GM06990 (cell line): ENCODE measurements at regions not wholly inside any gene's neighbourhood (a gene's known extent, or its start where the extent isn't known, plus 50 kb on each side); places are given as distances from the start of the nearest gene placed in this dataset.

Experiments
- DNase-seq: peaks from one replicate; pipeline ENCODE4 v3.0.0-alpha.2; 2011; ENCODE audit not compliant: insufficient read length; ENCODE audit errors: extremely low read depth
- H3K27me3 ChIP-seq: replicated peaks from 2 replicates; pipeline ENCODE4 v1.6.0; 2011; ENCODE audit warnings: low read length; ENCODE audit not compliant: control insufficient read depth, insufficient read depth
- H3K36me3 ChIP-seq: 2 replicates; pipeline ENCODE4 v1.5.1; 2011; ENCODE audit warnings: low read length; ENCODE audit not compliant: control insufficient read depth, insufficient read depth
- H3K4me3 ChIP-seq: replicated peaks from 2 replicates; pipeline ENCODE4 v1.5.1; 2011; ENCODE audit warnings: low read depth, mild to moderate bottlenecking, control low read depth, low read length
- TF ChIP-seq, protein P1 (sequence below): IDR thresholded peaks from 2 replicates; pipeline ENCODE4 v1.5.1; 2011; ENCODE audit warnings: low read length, control low read depth, mild to moderate bottlenecking, inconsistent platforms; ENCODE audit not compliant: insufficient read depth, poor library complexity, severe bottlenecking

DNA sequence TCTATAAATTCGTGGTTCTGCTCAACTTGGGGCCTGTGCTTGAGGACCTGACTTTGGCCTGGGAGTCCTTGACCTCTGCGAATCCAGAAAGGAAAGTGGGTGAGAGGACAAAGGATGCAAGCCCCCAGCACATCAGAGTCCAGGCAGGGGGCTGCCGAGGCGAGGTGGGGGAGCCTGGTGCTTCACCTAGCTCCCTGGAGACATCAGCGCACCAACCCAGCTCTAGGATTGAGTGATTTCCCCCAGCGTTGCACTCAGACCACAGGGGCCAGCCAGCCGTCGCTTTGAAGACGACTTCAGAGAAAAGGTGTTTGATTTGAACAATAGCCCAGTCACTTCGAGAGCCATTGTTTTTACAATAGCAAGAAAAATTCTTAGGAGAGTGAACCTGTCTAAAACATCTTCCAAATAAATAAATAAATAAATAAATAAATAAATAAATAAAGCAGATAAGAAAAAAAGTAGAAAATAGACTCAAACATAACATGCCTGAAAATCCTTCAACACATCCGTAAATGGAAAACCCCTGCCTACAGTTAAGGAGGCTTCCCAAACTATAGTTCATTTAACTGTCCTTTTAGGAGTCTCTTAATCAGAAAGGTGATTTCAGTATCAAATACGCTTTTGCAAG lies 180.9 kb downstream of the RBFOX3 start:
- no peak overlapping the region for H3K4me3 ChIP-seq
- no peaks in the 10 kb centered on the region for H3K36me3 ChIP-seq
- peaks cover 2% of the 10 kb centered on the region for H3K27me3 ChIP-seq
- TF ChIP-seq, protein P1, sequence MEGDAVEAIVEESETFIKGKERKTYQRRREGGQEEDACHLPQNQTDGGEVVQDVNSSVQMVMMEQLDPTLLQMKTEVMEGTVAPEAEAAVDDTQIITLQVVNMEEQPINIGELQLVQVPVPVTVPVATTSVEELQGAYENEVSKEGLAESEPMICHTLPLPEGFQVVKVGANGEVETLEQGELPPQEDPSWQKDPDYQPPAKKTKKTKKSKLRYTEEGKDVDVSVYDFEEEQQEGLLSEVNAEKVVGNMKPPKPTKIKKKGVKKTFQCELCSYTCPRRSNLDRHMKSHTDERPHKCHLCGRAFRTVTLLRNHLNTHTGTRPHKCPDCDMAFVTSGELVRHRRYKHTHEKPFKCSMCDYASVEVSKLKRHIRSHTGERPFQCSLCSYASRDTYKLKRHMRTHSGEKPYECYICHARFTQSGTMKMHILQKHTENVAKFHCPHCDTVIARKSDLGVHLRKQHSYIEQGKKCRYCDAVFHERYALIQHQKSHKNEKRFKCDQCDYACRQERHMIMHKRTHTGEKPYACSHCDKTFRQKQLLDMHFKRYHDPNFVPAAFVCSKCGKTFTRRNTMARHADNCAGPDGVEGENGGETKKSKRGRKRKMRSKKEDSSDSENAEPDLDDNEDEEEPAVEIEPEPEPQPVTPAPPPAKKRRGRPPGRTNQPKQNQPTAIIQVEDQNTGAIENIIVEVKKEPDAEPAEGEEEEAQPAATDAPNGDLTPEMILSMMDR = no peak
- DNase-seq = no peak

DNA sequence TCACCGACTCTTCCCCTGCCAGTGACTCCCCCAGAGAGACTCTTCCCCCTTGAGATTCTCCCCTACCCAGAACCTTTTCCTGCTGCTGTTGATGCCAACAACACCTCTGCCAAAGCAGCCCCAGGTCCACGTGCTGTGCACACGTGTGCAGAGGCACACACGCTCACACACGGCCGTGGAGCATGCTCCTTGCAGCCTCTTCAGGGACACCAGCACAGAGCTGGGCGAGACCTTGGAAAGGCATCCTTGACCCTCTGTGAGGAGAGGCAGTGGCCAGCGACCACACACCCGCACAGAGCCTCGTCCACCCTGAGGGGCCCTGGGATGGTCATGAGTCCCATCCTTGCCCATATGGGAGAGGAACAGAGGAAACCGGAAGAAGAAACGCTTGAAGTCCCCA lies 181.9 kb downstream of the RBFOX3 start:
- no peak for DNase-seq
- Histone ChIP-seq H3K27me3 (peaks cover 2% of the 10 kb centered on the region), H3K4me3 (no peak overlapping the region), H3K36me3 (no peaks in the 10 kb centered on the region)
- TF ChIP-seq, protein P1 = no peak

DNA sequence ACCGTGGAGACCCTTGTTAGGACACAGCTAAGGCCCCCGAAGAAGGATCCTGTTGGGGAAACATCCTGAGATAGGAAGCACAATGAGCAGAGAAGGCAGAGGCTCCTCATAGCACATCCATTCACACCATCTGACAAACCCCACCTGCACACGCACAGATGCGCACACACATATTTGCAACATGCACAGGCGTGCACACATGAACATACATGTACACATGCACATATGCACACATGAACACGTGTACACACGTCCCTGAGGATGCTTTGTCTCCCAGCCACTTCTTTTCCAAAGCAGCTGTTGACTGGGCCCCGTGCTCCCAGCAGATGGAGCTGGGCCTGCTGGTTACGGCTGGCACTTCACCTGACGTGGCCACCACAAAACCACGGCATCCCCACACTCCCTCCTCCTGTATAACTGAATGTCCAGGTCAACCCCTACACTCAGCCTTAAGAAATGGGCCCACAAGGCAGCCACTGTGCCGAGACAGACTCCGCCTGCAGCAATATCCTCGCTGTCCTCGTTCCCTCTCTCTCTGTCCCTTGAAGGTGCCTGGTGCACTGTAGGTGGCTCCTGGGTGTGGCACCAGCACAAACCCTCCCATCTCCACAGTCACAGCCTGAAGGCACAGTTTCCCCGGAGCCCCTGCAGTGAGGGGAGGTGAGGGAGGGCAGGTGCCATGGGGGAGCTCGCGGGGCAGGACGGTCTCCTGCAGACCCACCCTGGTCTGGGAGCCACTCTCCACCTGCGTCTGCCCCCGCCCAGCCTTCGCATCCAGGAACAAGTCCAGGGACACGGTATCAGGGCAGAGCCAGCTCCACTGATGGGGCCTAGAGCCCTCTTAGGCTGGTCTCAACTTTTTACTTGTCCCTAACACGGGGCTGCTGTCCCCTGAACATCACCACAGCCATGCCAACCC lies 183.0 kb downstream of the RBFOX3 start:
- H3K36me3 ChIP-seq = no peaks in the 10 kb centered on the region
- TF ChIP-seq, protein P1 = no peak
- peaks cover 2% of the 10 kb centered on the region for H3K27me3 ChIP-seq
- H3K4me3 ChIP-seq = no peak overlapping the region
- DNase-seq = no peak

DNA sequence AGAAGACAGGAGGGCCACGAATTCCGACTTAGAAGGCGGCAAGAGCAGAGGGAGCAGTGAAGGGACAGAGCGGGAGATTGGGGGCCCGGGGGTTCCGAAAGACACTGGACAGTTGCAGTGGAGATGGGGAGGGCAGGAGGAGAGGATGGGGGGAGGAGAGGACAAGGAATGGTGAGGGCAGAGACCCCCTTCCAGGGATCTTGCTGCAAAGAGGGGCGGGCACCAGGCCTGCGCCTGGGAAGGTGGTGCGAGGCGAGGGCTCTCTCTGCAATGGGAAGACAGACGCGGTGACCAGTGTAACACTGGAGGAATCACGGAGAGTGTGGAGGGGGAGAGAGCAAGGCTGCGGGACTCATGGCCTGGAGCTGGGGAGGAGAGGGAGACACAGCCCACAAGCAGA lies 185.2 kb downstream of the RBFOX3 start:
- no peak for DNase-seq
- H3K4me3 ChIP-seq = no peak overlapping the region
- H3K36me3 ChIP-seq = no peaks in the 10 kb centered on the region
- TF ChIP-seq, protein P1 = no peak
- peaks cover 2% of the 10 kb centered on the region for H3K27me3 ChIP-seq

DNA sequence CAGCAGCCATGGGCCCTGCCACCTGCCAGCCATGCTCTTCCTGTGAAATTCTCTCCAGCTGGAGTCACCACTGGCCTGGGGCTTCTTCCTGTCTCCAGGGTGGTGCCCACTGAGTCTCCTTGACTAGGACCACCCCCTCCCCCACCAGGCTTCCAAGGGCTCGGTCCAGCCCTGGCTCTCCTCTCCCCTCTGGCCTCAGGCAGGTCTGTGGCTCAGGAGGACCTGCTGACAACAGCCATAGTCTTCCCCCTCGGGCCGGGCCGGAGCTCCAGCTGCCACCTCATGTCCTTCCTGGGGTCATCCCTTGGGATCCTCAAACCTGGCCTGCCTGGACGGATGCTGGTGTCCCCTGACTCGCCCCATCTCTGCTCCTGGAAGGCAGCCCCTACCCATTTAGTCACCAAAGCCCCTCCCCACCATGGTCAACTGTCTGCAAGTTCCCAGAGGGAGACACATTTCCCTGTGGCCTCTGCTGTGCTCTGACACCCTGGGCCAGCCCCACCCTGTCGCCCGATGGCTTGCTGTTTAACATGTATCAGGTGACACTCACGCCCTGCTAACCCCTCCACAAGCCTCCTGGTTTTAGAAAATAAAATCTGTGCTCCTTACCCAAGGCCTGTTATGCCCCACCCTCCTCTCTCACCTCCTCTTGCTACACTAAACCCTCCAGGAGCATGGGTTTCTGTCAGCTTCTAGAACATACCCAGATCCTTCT lies 186.2 kb downstream of the RBFOX3 start:
- Histone ChIP-seq H3K36me3 (no peaks in the 10 kb centered on the region), H3K27me3 (peaks cover 2% of the 10 kb centered on the region), H3K4me3 (no peak overlapping the region)
- TF ChIP-seq, protein P1 = no peak
- no peak for DNase-seq
